GM19395 (cell line): ENCODE measurements at regions not wholly inside any gene's neighbourhood (a gene's known extent, or its start where the extent isn't known, plus 50 kb on each side); places are given as distances from the start of the nearest gene placed in this dataset.

ENCODE experiments used
- ATAC-seq: cut with Tn5 transposase; IDR thresholded peaks from one replicate; pipeline ENCODE4 v1.9.1; 2021; ENCODE audit warnings: mild to moderate bottlenecking, moderate library complexity; ENCODE audit not compliant: unreplicated experiment

- no peak for ATAC-seq
These were observed 377.1 kb upstream of the KITLG start for GRCh38 chr12:88957358-88957757.

GRCh38 chr12:88955531-88955930 is 375.3 kb upstream of the KITLG start:
- ATAC-seq: no peak

- ATAC-seq: no peak
These were observed 372.8 kb upstream of the KITLG start for GRCh38 chr12:88953029-88953586.

GRCh38 chr12:88952562-88952942 is 372.3 kb upstream of the KITLG start:
- ATAC-seq: no peak

DNA sequence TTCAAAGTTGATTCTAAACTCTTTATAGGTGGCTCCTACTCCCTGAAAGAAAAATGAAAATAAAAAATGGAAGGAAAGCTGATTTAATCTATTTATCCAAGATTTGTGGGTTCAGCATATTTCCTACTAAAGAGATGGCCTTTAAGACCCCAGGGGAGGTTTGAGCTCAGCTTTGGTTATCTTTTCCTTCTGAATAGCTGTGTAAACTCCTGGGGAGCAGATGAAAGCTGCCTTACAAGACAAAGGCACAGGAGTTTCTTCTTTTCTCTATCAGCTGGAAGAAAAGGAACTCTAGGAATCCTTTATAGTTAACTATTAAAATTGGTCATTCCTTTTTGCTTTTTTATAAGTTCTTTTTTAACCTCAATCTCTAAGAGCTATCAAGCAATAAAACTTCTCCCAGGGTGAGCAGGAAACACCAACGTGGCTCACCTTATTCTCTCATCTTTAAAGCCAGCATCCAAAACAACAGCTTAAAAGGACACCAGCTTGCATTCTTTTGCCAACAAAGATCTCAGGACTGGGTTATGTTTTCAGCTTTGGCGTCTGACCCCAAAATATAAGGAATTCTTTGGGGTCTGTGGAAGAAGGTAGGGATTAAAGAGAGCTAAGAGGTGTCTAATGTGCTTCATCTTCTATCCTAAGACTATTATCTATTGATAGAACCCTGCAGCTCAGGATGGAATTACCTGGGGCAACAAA is 371.7 kb upstream of the KITLG start:
- no peak for ATAC-seq

DNA sequence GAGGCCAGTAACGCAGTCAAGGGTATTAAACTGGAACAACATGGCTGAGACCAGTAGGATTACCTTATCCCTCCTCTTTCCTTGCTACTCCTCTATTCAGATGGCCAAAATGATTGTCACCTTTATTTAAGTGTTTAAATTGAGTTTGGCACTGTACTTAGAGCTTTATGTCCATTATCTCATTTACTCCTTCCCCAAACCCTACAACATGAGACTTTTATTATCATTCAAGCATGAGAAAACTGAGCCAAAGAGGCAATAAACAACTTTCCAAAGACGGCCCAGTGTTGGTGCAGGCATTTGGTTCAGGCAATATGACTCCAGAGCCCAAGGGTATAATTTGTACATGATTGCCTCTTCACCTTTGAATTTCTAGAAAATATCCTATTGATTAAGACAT is 370.9 kb upstream of the KITLG start:
- ATAC-seq: no peak

- ATAC-seq: no peak
These were observed 367.3 kb upstream of the KITLG start for GRCh38 chr12:88947486-88948043.

GRCh38 chr12:88946372-88946997 is 366.2 kb upstream of the KITLG start:
- no peak for ATAC-seq

DNA sequence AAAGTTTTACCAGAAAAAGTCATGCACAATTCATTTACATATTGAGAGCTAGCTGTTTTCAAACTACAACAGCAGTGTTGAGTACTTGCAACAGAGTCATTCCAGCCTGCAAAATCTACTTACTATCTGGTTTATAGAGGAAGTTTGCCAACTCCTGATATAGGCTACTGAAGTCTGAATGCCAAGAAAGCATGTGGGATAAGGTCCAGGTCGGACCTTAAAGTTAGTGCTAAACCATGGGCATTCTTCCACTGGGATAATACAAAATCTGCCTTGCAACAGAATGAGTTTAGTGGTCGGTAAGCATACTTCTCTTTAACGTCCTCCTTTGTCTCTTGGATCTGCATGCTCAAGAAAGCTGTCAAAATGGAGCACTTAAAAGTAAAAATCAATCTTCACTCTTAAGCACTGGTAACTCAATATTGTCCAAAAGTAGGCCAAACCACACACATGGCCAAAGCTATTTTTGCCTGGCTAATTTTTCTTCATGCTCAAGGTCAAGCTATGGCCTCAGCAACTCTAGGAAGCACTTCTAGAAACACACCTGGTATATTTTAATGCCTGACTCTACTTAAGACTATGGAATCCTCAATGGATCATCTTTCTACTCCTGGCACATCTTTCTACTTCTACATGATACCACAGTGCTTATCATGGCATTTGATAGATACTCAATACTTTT is 364.9 kb upstream of the KITLG start:
- no peak for ATAC-seq

DNA sequence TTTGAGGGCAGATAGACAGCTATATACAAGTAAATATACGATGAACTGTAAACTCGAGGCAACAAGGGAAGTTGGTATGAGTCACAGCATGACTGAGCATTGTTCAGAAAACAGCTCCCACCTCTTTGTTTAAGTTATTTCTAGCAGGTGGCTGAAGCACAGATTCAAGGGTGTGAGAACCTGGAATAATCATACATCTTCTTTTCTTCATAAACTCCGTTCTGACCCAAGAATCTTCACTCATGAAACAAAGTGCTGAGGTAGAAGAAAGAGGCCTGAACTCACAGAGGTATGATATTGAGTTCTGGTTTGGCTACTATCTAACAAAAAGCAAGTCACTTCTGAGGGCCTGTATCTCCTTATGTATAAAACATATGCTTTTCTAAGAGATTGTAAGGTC is 364.1 kb upstream of the KITLG start:
- no peak for ATAC-seq

DNA sequence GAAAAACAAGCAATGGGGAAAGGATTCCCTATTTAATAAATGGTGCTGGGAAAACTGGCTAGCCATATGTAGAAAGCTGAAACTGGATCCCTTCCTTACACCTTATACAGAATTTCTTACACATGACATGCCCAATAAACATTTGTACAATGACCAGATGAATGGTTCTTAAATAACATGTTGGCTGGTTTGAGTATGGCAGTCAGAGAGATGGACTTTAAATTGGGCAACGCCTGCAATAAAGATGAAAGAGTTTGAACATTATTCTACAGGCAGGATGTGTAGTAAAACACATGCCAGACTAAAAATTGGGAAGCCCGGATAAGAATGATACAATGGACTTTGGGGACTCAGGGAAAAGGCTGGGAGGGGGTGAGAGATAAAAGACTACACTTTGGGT is 360.6 kb upstream of the KITLG start:
- ATAC-seq: no peak

GRCh38 chr12:88935856-88936255 is 355.6 kb upstream of the KITLG start:
- ATAC-seq: no peak

DNA sequence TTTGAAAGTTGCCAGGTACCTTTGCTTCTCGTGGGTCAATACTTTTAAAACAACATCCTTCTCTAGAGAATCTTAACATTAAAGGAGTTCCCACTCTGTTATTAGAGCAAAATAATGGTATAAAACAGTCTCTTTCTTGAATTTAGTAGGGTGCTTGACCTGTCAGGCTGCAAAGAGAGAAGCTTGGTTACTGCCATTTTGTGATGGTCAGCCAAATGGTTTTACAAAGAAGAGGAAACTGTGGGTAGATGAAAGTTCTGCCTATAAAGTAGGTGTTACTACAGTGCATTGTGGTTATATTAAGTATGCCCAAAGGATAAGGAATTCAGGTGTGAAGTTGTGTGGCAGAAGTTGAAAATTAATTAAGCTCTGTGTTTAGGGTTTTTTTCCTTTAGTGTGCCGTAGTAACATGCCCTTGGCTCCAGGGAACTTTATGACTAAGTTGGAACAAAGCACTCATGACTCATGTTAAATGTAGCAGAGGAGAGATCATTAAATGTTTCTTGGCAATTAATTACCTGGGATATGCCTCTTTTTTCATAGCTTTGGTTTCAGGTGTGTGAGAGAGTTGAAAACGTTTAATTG is 354.0 kb upstream of the KITLG start:
- no peak for ATAC-seq

GRCh38 chr12:88932457-88932856 is 352.2 kb upstream of the KITLG start:
- no peak for ATAC-seq

DNA sequence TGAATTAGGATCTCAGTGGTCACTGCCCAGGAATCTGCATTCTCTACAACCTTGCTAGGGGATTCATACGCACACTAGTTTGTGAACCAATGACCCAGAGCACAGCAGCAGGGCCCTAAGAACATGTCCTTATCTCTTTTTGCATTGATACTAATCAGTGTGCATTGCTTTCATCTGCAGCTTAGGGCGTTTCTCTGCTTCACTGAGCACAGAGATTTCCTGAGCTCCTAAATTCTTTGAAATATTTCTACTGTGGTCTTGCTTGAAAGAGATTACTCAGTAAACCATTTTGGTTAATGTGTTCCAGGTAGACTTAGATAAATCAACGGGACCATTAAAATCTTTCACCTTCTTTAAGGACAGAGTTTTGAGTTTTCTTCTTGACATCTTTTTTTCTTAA is 351.3 kb upstream of the KITLG start:
- no peak for ATAC-seq

DNA sequence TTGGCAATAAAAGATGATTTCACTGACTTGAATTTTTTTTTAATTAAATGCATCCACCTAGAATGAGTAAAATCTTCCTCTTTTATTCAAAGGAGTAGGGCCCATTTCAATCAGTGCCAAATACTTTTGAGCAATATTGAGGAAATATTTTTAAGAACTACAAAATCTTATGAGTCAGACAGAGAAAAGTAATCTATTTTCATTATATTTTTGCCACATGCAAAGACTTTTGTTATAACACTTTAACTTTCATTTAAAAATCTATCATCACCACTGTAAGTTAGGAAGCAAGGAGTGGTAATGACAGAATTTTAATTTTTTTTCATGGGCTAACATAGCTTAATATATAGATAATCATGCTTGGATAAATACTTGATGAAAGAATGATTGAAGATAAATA is 345.2 kb upstream of the KITLG start:
- no peak for ATAC-seq

DNA sequence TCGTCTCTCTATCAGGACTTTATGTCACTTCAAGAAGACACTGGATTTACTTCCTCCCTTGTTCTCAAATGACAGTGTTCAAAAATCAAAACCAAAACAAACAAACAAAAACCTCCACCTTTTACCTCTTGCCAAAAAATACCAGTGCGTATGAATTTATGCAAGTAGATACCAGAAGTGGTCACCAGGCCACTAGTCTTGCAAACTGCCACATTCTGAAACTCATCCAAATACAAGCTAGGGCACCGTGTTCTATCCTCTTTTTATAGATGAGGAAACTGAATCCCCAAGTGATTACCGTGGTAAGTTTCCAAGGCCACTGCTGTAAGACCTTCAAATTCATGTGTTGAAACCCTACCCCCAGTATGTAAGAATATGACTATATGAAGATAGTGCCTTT is 343.9 kb upstream of the KITLG start:
- ATAC-seq: no peak

DNA sequence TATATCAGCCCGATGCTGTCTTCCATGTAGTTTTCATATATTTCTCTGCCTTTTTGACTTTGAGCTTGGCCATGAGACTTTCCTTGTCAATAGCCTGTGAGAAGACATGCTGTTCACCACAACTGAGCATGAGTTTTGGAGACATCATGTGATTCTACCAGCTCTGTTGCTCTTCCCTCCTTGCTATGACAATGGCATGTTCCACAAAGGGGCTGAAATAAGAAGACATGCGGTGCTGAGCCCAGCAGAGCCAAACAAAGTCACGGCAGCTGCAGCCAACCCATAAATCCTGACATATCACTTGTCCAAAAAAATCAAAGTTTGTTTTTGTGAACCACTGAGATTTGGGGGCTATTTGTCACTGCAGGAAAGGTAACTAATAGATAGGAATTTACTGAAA is 343.4 kb upstream of the KITLG start:
- no peak for ATAC-seq

DNA sequence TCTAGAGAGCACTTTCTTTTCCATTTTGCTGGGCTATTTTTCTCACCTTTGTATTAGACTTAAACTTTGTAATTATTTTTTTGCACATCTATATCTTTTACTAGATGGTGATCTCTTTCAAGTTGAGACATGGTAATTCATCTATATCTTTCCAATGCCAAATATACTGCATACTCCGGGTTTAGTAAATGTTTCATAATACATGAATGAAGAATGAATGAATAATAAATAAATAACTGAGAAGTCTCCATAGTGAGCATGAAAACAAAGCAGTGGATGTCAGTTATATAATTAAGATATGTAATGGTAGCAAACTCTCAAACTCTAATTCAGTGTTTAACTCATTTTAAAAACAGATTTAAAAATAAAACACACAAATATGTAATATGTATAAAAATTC is 342.5 kb upstream of the KITLG start:
- no peak for ATAC-seq

GRCh38 chr12:88921890-88922532 is 341.7 kb upstream of the KITLG start:
- ATAC-seq: no peak

DNA sequence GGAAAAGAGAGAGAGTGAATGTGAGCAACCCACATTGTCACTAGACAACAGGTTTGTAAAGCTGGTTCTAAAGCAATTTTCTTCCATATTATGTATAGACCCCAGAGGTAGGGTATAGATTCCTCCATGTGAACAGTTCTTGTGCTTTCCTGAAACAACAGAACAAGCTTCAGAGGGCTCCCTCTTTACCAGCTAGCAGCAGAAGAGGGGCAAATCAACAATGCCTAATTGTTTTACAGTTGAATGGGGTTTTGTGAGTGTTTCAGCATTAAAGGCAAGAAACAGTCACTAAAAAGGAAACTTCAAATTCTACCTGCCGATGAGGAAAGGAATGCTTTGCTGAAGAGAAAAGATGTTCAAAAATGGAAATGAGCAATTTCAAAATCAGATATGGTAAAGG is 341.2 kb upstream of the KITLG start:
- no peak for ATAC-seq
